SIG-M5 treated with dmso at 0.1 percent for 504 hours (cell line): ENCODE measurements at regions not wholly inside any gene's neighbourhood (a gene's known extent, or its start where the extent isn't known, plus 50 kb on each side); places are given as distances from the start of the nearest gene placed in this dataset.

Experiments
- DNase-seq: peaks from one replicate; lab custom pipeline; 2025; ENCODE audit not compliant: unreplicated experiment; lab: John Stamatoyannopoulos, UW

- no peak for DNase-seq
Measured at GRCh38 chr5:61735995-61736394, 403.9 kb downstream of the ZSWIM6 start.

GRCh38 chr5:61737301-61737963, 405.4 kb downstream of the ZSWIM6 start:
- DNase-seq, result no peak

- no peak for DNase-seq
Measured at GRCh38 chr5:61737964-61738340, 405.9 kb downstream of the ZSWIM6 start.

GRCh38 chr5:61738446-61738845, 406.4 kb downstream of the ZSWIM6 start:
- DNase-seq, result no peak

GRCh38 chr5:61744690-61745619, 412.9 kb downstream of the ZSWIM6 start:
- peak; percentile 35 for DNase-seq

- DNase-seq, result no peak
Measured at GRCh38 chr5:61746831-61747575, 414.9 kb downstream of the ZSWIM6 start.

- no peak for DNase-seq
Measured at GRCh38 chr5:61748121-61748520, 416.1 kb downstream of the ZSWIM6 start.

GRCh38 chr5:61748651-61749050, 416.6 kb downstream of the ZSWIM6 start:
- no peak for DNase-seq

GRCh38 chr5:61752588-61752987, 420.5 kb downstream of the ZSWIM6 start:
- DNase-seq, result no peak

GRCh38 chr5:61754792-61755191, 422.7 kb downstream of the ZSWIM6 start:
- DNase-seq, result no peak

- no peak for DNase-seq
Measured at GRCh38 chr5:61755726-61756222, 423.7 kb downstream of the ZSWIM6 start.

GRCh38 chr5:61758711-61759110, 426.7 kb downstream of the ZSWIM6 start:
- no peak for DNase-seq

GRCh38 chr5:61765471-61765870, 433.4 kb downstream of the ZSWIM6 start:
- DNase-seq, result no peak

GRCh38 chr5:61766141-61766540, 434.1 kb downstream of the ZSWIM6 start:
- no peak for DNase-seq

GRCh38 chr5:61767231-61768080, 435.4 kb downstream of the ZSWIM6 start:
- no peak for DNase-seq

- DNase-seq, result peak; percentile 34
Measured at GRCh38 chr5:61768692-61769281, 436.7 kb downstream of the ZSWIM6 start.

- no peak for DNase-seq
Measured at GRCh38 chr5:61771062-61771461, 439.0 kb downstream of the ZSWIM6 start.

GRCh38 chr5:61771808-61772207, 439.8 kb downstream of the ZSWIM6 start:
- DNase-seq, result no peak

GRCh38 chr5:61775901-61776300, 443.8 kb downstream of the ZSWIM6 start:
- no peak for DNase-seq

GRCh38 chr5:61777292-61777691, 445.2 kb downstream of the ZSWIM6 start:
- DNase-seq, result no peak
